Naive thymus-derived CD4-positive, alpha-beta T cell (primary cell): ENCODE measurements at regions not wholly inside any gene's neighbourhood (a gene's known extent, or its start where the extent isn't known, plus 50 kb on each side); places are given as distances from the start of the nearest gene placed in this dataset.

Experiments used
- ATAC-seq: fragments of 150-1000 bp; cut with Tn5 transposase; 2 replicates; pipeline ENCODE4 v1.10.0; 2021; ENCODE audit warnings: mild to moderate bottlenecking, moderate library complexity
- CTCF ChIA-PET: fragments of 350-600 bp; sonication (Branson Sonifier 250); formaldehyde crosslinking; loops from one replicate; lab custom pipeline; 2021; ENCODE audit warnings: antibody characterized with exemption; lab: Charles Lee
- POLR2A ChIA-PET: fragments of 350-600 bp; sonication (Branson Sonifier 250); formaldehyde crosslinking; loops from one replicate; lab custom pipeline; 2021; ENCODE audit warnings: antibody characterized with exemption, inconsistent platforms; lab: Charles Lee
- DNase-seq, 9 donors: peaks; one replicate each; pipeline versions ENCODE4 v3.0.0 to v3.0.0-alpha.2; 2020 to 2022; ENCODE audit warnings: mixed read lengths in 1 of 9
- H3K27ac ChIP-seq: one replicate; pipeline ENCODE4 v1.7.0; 2013; ENCODE audit warnings: mild to moderate bottlenecking, low read depth, low read length, moderate library complexity
- H3K27me3 ChIP-seq, 2 donors: one replicate each; pipeline ENCODE4 v1.7.0; 2013; ENCODE audit warnings: low read length in 2 of 2, mild to moderate bottlenecking in 2 of 2, moderate library complexity in 2 of 2; ENCODE audit not compliant: control insufficient read depth in 2 of 2, insufficient read depth in 2 of 2
- H3K36me3 ChIP-seq, 3 experiments: 1 replicate in 2 of 3; 2 replicates in 1 of 3; pipeline ENCODE4 v1.7.0; 2013; ENCODE audit warnings: low read length in 3 of 3, mild to moderate bottlenecking in 3 of 3, moderate library complexity in 1 of 3; ENCODE audit not compliant: insufficient read depth in 3 of 3, control insufficient read depth in 2 of 3
- H3K4me1 ChIP-seq, 2 donors: one replicate each; pipeline ENCODE4 v1.7.0; 2013; ENCODE audit warnings: low read length in 2 of 2, mild to moderate bottlenecking in 2 of 2, moderate library complexity in 1 of 2; ENCODE audit not compliant: control insufficient read depth in 2 of 2, insufficient read depth in 2 of 2
- H3K4me3 ChIP-seq: 2 replicates; pipeline ENCODE4 v1.7.0; 2013; ENCODE audit warnings: mild to moderate bottlenecking, low read length
- H3K9me3 ChIP-seq, 3 experiments: 1 replicate in 2 of 3; 2 replicates in 1 of 3; pipeline ENCODE4 v1.7.0; 2013; ENCODE audit warnings: low read length in 3 of 3; ENCODE audit not compliant: control insufficient read depth in 2 of 3
- H3K27ac Mint-ChIP-seq, 9 donors: one replicate each; pipeline ENCODE4 v1.8.0; 2020 to 2022; ENCODE audit warnings: mixed read lengths in 9 of 9, mild to moderate bottlenecking in 8 of 9, moderate library complexity in 5 of 9, inconsistent platforms in 2 of 9
- H3K27me3 Mint-ChIP-seq, 5 donors: one replicate each; pipeline ENCODE4 v1.8.0; 2021 to 2022; ENCODE audit warnings: mixed read lengths in 5 of 5, mild to moderate bottlenecking in 1 of 5
- H3K36me3 Mint-ChIP-seq, 5 donors: one replicate each; pipeline ENCODE4 v1.8.0; 2020 to 2022; ENCODE audit warnings: mixed read lengths in 5 of 5, mild to moderate bottlenecking in 3 of 5, inconsistent platforms in 1 of 5
- H3K4me1 Mint-ChIP-seq, 7 donors: one replicate each; pipeline ENCODE4 v1.8.0; 2020 to 2022; ENCODE audit warnings: mixed read lengths in 7 of 7, mild to moderate bottlenecking in 3 of 7, inconsistent platforms in 1 of 7
- H3K4me3 Mint-ChIP-seq, 10 donors: one replicate each; pipeline ENCODE4 v1.8.0; 2020 to 2022; ENCODE audit warnings: mild to moderate bottlenecking in 10 of 10, mixed read lengths in 10 of 10, moderate library complexity in 6 of 10, inconsistent platforms in 2 of 10
- H3K9me3 Mint-ChIP-seq, 11 donors: one replicate each; pipeline ENCODE4 v1.8.0; 2020 to 2022; ENCODE audit warnings: mixed read lengths in 11 of 11, mild to moderate bottlenecking in 4 of 11, inconsistent platforms in 1 of 11, moderate library complexity in 1 of 11
- intact Hi-C, 2 donors: fragments of 100-400 bp; cut with micrococcal nuclease; formaldehyde crosslinking; loops; one replicate each; pipeline ENCODE4 v1.15.1; 2023

DNA sequence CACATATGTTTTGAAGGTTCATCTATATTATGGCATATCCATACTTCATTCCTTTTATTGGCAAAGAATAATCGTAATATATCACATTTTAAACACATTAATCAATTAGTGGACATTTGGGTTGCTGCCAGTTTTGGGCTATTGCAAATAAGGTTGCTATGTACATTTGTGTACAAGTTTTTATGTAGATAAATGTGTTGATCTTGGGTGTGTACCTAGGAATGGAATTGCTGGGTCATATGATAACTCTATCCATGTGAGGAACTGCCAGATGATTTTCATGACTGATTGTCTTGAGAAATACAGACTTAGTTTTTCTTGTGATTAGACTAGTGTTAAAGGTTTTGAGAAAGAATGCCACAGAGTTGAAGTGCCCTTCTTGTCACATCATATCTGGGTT is 99.2 kb upstream of the RAB40AL start:
- ChIA-PET POLR2A (no interaction called here), CTCF (no interaction called here)
- Mint-ChIP-seq H3K27me3 (no peaks in the 10 kb centered on the region), H3K4me3 (no peak overlapping the region), H3K36me3 (peaks cover 0 to 3% (median 0%) of the 10 kb centered on the region in 5 donors), H3K27ac (no peak overlapping the region), H3K4me1 (no peaks in the 10 kb centered on the region), H3K9me3 (peaks cover 0 to 1% (median 0%) of the 10 kb centered on the region in 11 donors)
- no peaks in the 10 kb centered on the region for H3K27me3 ChIP-seq
- H3K9me3 ChIP-seq: no peaks in the 10 kb centered on the region
- intact Hi-C loops: no loop called here
- no peak overlapping the region for H3K4me3 ChIP-seq
- no peaks in the 10 kb centered on the region for H3K4me1 ChIP-seq
- H3K27ac ChIP-seq: no peak overlapping the region
- DNase-seq (no peak), ATAC-seq (no peak)
- H3K36me3 ChIP-seq: no peaks in the 10 kb centered on the region

DNA sequence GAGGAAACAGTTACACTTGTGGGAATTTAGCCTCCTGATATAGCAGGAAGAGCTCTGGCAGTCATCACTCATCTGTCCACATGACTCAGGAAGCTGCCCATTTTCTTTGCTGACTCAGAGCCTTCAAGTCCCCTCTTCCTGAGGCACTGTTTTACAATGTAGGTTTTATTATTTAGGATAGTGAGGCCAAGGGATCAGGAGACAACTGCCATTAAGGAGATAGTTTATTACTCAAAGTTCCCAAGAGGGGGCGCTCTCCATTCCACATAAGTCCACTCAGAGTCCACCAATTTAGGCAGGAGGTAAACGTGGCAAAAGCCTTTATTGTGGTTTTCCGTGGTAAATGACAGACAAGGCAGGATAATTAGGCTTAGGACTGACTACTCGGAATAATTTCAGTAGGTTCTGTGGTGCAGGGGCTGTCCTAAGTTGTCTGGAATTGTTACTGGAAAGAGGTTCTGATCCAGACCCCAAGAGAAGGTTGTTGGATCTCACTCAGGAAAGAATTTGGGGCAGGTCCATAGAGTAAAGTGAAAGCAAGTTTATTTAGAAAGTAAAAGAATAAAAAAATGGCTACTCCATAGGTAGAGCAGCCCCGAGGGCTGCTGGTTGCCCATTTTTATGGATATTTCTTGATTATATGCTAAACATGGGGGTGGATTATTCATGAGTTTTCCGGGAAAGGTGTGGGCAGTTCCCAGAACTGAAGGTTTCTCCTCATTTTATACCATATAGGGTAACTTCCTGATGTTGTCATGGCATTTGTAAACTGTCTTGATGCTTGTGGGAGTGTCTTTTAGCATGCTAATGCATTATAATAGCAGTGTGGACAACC is 96.0 kb upstream of the RAB40AL start:
- H3K4me3 ChIP-seq: no peak overlapping the region
- H3K27me3 ChIP-seq: no peaks in the 10 kb centered on the region
- CTCF ChIA-PET: no interaction called here
- Mint-ChIP-seq H3K36me3 (peaks cover 0 to 3% (median 0%) of the 10 kb centered on the region in 5 donors), H3K4me3 (no peak overlapping the region), H3K27me3 (no peaks in the 10 kb centered on the region), H3K9me3 (no peaks in the 10 kb centered on the region), H3K4me1 (no peaks in the 10 kb centered on the region), H3K27ac (no peak overlapping the region)
- no peak overlapping the region for H3K27ac ChIP-seq
- DNase-seq (no peak), ATAC-seq (no peak)
- H3K36me3 ChIP-seq: no peaks in the 10 kb centered on the region
- no peaks in the 10 kb centered on the region for H3K4me1 ChIP-seq
- POLR2A ChIA-PET: no interaction called here
- no peaks in the 10 kb centered on the region for H3K9me3 ChIP-seq
- intact Hi-C loops: no loop called here

DNA sequence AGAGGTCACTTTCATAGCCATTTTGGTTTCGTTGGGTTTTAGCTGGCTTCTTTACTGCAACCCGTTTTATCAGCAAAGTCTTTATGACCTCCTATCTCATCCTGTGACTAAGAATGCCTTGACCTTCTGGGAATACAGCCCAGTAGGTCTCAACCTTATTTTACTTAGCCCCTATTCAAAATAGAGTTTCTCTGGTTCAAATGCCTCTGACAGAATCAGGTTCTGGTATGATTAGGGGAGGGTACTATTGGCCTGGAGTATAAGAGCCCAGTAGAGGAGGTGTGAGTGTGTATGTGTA is 95.4 kb upstream of the RAB40AL start:
- H3K36me3 ChIP-seq: no peaks in the 10 kb centered on the region
- Mint-ChIP-seq H3K36me3 (peaks cover 0 to 3% (median 0%) of the 10 kb centered on the region in 5 donors), H3K4me3 (no peak overlapping the region), H3K27ac (no peak overlapping the region), H3K4me1 (no peaks in the 10 kb centered on the region), H3K27me3 (no peaks in the 10 kb centered on the region), H3K9me3 (no peaks in the 10 kb centered on the region)
- H3K9me3 ChIP-seq: no peaks in the 10 kb centered on the region
- no peak overlapping the region for H3K27ac ChIP-seq
- ATAC-seq: no peak
- no peak overlapping the region for H3K4me3 ChIP-seq
- intact Hi-C loops: no loop called here
- ChIA-PET CTCF (no interaction called here), POLR2A (no interaction called here)
- no peaks in the 10 kb centered on the region for H3K27me3 ChIP-seq
- H3K4me1 ChIP-seq: no peaks in the 10 kb centered on the region
- DNase-seq: no peak

DNA sequence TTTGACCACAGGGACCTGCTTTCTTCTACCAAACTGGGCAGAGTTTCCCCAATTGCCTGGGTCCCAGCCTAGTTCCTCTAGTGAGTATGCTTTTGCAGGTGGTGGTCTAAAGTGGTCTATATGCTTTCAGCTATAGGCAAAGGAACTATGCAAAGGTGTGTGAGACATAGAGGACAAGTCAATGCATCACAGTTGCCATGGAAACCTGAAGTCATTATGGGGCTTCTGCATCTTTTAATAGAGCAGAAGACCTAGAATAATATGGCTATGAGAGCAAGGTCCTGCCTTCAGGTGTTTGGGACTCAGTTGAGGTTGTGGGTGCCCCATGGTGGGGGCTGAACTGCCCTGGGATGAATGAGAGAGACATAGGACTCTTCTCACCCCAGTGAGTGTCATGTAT is 92.1 kb upstream of the RAB40AL start:
- Histone ChIP-seq H3K27ac (no peak overlapping the region), H3K4me3 (no peak overlapping the region), H3K36me3 (no peaks in the 10 kb centered on the region), H3K27me3 (no peaks in the 10 kb centered on the region), H3K9me3 (no peaks in the 10 kb centered on the region), H3K4me1 (no peaks in the 10 kb centered on the region)
- intact Hi-C loops: no loop called here
- ChIA-PET CTCF (interaction anchor here (0.6 kb wide), 1 partner anchor 111 kb away, joined by 6 read pairs; no protein-coding TSS in a partner anchor), POLR2A (no interaction called here)
- no peaks in the 10 kb centered on the region for H3K4me1 Mint-ChIP-seq
- no peak overlapping the region for H3K27ac Mint-ChIP-seq
- ATAC-seq (no peak), DNase-seq (no peak)
- H3K27me3 Mint-ChIP-seq: no peaks in the 10 kb centered on the region
- H3K9me3 Mint-ChIP-seq: no peaks in the 10 kb centered on the region
- H3K4me3 Mint-ChIP-seq: no peak overlapping the region
- peaks cover 0 to 3% (median 0%) of the 10 kb centered on the region in 5 donors for H3K36me3 Mint-ChIP-seq

DNA sequence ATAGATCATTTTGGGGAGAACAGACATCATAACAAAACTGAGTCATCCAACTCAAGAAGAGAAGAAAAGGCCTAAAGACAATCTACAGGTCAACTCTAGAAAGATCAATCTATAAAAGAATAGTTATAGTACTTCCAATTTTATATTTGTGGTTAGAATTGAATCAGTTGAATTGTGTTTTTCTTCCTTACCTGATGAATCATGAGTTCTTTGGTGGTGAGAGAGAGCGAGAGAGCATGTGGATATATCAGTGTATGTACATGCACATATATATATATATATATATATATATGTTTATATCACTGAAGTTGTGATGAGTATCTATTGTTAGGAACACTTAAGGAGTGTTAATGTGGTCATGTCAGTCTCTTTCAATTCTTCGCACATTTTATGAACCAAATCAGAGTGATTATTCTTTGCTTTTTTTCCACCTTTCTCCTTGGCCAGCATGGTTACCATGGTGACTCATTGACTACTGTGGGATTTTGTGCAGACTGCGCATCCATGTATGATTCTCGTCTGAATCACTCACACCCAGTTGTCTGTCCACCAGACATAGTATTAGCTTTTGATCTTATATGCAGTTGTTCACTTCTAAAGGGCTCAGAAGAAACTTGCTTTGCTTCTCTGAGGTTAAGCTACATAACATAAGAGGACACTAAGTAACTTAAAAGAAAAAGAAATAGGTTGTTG is 90.4 kb upstream of the RAB40AL start:
- H3K36me3 Mint-ChIP-seq: peaks cover 0 to 3% (median 0%) of the 10 kb centered on the region in 5 donors

DNA sequence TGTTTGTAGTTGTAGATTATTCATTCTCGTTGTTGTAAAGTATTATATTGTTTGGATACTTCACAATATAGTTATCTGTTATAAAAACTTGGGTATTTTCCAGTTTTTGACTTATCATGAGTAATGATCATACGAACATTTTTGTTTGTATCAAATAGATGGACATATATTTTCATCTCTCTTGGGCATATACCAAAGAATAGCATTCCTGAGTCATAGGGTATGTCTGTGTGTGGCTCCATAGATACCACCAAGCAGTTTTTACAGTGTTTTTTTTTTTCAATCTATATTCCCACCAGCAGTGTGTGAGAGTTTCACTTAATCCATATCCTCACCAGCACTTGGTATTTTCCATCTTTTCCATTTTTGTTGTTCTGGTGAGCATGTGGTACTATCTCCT is 89.7 kb upstream of the RAB40AL start:
- no peaks in the 10 kb centered on the region for H3K36me3 ChIP-seq
- POLR2A ChIA-PET: no interaction called here
- no peak overlapping the region for H3K4me3 ChIP-seq
- H3K27ac ChIP-seq: no peak overlapping the region
- H3K4me1 Mint-ChIP-seq: no peaks in the 10 kb centered on the region
- no peak overlapping the region for H3K27ac Mint-ChIP-seq
- ATAC-seq (no peak), DNase-seq (no peak)
- no peaks in the 10 kb centered on the region for H3K9me3 ChIP-seq
- no peaks in the 10 kb centered on the region for H3K4me1 ChIP-seq
- H3K27me3 Mint-ChIP-seq: no peaks in the 10 kb centered on the region
- intact Hi-C loops: no loop called here
- peaks cover 0 to 3% (median 0%) of the 10 kb centered on the region in 5 donors for H3K36me3 Mint-ChIP-seq
- no peaks in the 10 kb centered on the region for H3K27me3 ChIP-seq
- H3K4me3 Mint-ChIP-seq: no peak overlapping the region
- H3K9me3 Mint-ChIP-seq: no peaks in the 10 kb centered on the region
- CTCF ChIA-PET: no interaction called here

More for the DNA sequence above, 90.4 kb upstream of the RAB40AL start:
- ChIA-PET POLR2A (no interaction called here), CTCF (no interaction called here)
- Mint-ChIP-seq H3K27me3 (no peaks in the 10 kb centered on the region), H3K9me3 (no peaks in the 10 kb centered on the region), H3K4me1 (no peaks in the 10 kb centered on the region), H3K27ac (no peak overlapping the region), H3K4me3 (no peak overlapping the region)
- Histone ChIP-seq H3K4me1 (no peaks in the 10 kb centered on the region), H3K9me3 (no peaks in the 10 kb centered on the region), H3K27me3 (no peaks in the 10 kb centered on the region), H3K27ac (no peak overlapping the region), H3K4me3 (no peak overlapping the region), H3K36me3 (no peaks in the 10 kb centered on the region)
- DNase-seq: no peak
- intact Hi-C loops: no loop called here
- ATAC-seq: no peak

DNA sequence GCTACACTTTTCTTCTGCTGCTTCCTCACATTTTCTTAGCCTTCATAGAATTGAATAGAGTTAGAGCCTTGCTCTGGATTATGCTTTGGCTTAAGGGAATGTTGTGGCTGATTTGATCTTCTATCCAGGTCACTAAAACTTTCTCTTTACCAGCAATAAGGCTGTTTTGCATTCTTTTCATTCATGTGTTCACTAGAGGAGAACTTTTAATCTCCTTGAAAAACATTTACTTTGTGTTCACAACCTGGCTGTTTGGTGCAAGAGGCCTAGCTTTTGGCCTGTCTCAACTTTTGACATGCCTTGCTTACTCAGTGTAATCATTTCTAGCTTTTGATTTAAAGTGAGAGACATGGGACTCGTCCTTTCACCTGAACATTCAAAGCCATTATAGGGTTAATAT is 87.7 kb upstream of the RAB40AL start:
- Histone ChIP-seq H3K4me1 (no peaks in the 10 kb centered on the region), H3K36me3 (no peaks in the 10 kb centered on the region), H3K27ac (no peak overlapping the region), H3K27me3 (no peaks in the 10 kb centered on the region), H3K9me3 (no peaks in the 10 kb centered on the region), H3K4me3 (no peak overlapping the region)
- ChIA-PET POLR2A (no interaction called here), CTCF (no interaction called here)
- Mint-ChIP-seq H3K27me3 (no peaks in the 10 kb centered on the region), H3K27ac (no peak overlapping the region), H3K4me3 (no peak overlapping the region), H3K4me1 (no peaks in the 10 kb centered on the region), H3K36me3 (peaks cover 0 to 16% (median 2%) of the 10 kb centered on the region in 5 donors), H3K9me3 (no peaks in the 10 kb centered on the region)
- DNase-seq (no peak), ATAC-seq (no peak)
- intact Hi-C loops: no loop called here
